Activated CD8-positive, alpha-beta T cell treated with anti-CD3 and anti-CD28 coated beads, Interleukin-2, amount 10 ng/mL, durations not matched to agents 7 days and 5 days (primary cell): ENCODE measurements at regions not wholly inside any gene's neighbourhood (a gene's known extent, or its start where the extent isn't known, plus 50 kb on each side); places are given as distances from the start of the nearest gene placed in this dataset.

Experiments
- ATAC-seq: fragments of 150-1000 bp; cut with Tn5 transposase; one replicate; pipeline ENCODE4 v1.10.0; 2021; ENCODE audit warnings: moderate library complexity
- CTCF ChIA-PET: fragments of 350-600 bp; sonication (Branson Sonifier 250); formaldehyde crosslinking; loops from one replicate; lab custom pipeline; 2021; ENCODE audit warnings: antibody characterized with exemption; lab: Charles Lee
- POLR2A ChIA-PET: fragments of 350-600 bp; sonication (Branson Sonifier 250); formaldehyde crosslinking; loops from one replicate; lab custom pipeline; 2021; ENCODE audit warnings: antibody characterized with exemption; lab: Charles Lee
- DNase-seq: peaks from one replicate; pipeline ENCODE4 v3.0.0-alpha.2; 2020
- H3K27ac Mint-ChIP-seq: one replicate; pipeline ENCODE4 v1.8.0; 2021; ENCODE audit warnings: mild to moderate bottlenecking, mixed read lengths
- H3K27me3 Mint-ChIP-seq: one replicate; pipeline ENCODE4 v1.8.0; 2021; ENCODE audit warnings: low read depth, mixed read lengths
- H3K36me3 Mint-ChIP-seq: one replicate; pipeline ENCODE4 v1.8.0; 2021; ENCODE audit warnings: low read depth, mixed read lengths
- H3K4me1 Mint-ChIP-seq: one replicate; pipeline ENCODE4 v1.8.0; 2021; ENCODE audit warnings: low read depth, mixed read lengths
- H3K4me3 Mint-ChIP-seq: one replicate; pipeline ENCODE4 v1.8.0; 2021; ENCODE audit warnings: mild to moderate bottlenecking, mixed read lengths
- H3K9me3 Mint-ChIP-seq: one replicate; pipeline ENCODE4 v1.8.0; 2022; ENCODE audit warnings: mixed read lengths; ENCODE audit not compliant: insufficient read depth

DNA sequence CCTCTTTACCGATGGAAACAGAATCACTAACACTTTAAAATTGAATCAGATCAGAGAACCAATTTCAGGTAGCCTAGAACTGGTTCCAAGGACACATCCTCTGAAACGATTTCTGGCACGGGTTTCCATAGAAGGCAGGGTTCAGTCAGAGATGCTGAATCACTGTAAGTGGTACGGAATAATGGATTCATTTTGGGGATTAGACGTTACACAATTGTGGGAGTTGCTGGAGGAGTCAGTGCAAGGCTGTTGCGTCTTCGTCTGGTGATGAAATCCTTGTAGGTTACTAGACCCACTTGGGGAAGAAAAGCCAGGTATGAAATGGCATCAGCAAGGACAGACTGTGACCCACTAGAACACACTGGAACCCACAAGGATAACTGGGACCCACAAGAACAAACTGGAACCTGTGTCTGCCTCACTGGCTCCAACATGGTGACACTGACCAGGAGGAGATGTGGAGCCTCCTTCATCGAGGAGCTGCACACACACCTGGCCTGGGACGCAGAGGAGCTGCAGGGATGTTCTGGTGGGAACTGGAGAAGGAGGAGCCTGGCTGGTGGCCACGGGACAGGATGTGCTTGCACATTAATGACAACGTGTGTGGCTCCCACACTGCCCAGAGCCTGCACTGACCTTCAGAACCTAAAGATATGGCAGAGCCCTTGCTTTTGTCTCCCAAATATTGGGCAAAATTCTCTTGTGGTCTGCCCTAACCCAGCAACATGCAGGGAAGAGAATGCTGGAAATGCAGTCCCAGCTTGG lies 105.1 kb downstream of the TRAPPC11 start:
- no peaks in the 10 kb centered on the region for H3K36me3 Mint-ChIP-seq
- H3K27ac Mint-ChIP-seq, result no peak overlapping the region
- POLR2A ChIA-PET, result no interaction called here
- CTCF ChIA-PET, result no interaction called here
- ATAC-seq (no peak), DNase-seq (no peak)
- peaks cover 12% of the 10 kb centered on the region for H3K27me3 Mint-ChIP-seq
- H3K4me3 Mint-ChIP-seq, result no peak overlapping the region
- H3K4me1 Mint-ChIP-seq, result no peaks in the 10 kb centered on the region
- no peaks in the 10 kb centered on the region for H3K9me3 Mint-ChIP-seq

- Mint-ChIP-seq H3K9me3 (no peaks in the 10 kb centered on the region), H3K36me3 (no peaks in the 10 kb centered on the region), H3K27me3 (peaks cover 12% of the 10 kb centered on the region), H3K4me1 (no peaks in the 10 kb centered on the region), H3K27ac (no peak overlapping the region), H3K4me3 (no peak overlapping the region)
- DNase-seq, result no peak
- no peak for ATAC-seq
- CTCF ChIA-PET, result no interaction called here
- POLR2A ChIA-PET, result no interaction called here
These were observed 106.3 kb downstream of the TRAPPC11 start for GRCh38 chr4:183765251-183765911.

DNA sequence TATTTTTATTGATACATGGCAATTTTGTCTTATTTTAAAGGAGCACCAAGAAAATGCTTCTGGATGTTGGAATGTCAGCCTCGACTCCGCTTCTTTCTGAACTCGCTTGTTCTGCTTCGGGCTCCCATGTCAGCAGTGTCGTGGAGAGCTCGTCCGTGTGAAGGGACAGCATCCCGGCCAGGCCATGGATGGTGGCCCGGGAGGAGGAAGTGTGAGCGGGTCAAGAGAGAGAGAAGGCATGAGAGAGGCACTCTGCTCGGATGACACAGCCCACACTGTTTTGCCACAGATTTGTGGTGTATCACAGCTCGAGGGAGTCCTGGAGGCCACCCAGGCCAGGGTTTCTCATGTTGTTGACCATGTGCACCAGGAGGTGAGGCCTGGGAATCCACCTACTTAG lies 107.0 kb downstream of the TRAPPC11 start:
- CTCF ChIA-PET, result no interaction called here
- Mint-ChIP-seq H3K9me3 (no peaks in the 10 kb centered on the region), H3K27ac (no peak overlapping the region), H3K4me1 (no peaks in the 10 kb centered on the region), H3K4me3 (no peak overlapping the region), H3K27me3 (peaks cover 12% of the 10 kb centered on the region), H3K36me3 (no peaks in the 10 kb centered on the region)
- POLR2A ChIA-PET, result no interaction called here
- no peak for DNase-seq
- no peak for ATAC-seq

DNA sequence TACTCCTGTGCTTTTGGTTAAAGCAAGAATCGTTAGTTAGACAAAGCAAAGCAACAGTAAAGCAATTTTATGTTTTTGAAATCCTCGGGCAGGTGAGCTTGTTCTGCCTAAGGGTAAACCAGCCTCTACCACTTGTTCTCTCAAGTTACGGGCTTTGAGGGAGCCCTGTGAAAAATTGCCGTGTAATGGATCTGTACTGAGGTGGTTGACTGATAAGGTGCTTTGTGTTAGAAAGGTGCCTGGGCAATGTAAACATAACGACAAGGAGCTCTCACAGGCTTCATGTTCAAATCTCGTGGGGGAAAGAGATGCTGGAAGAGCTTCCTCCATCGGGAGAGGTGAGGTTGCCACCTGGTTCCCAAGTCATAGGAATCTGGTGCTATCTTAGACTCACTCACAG lies 111.8 kb downstream of the TRAPPC11 start:
- no peaks in the 10 kb centered on the region for H3K4me1 Mint-ChIP-seq
- H3K4me3 Mint-ChIP-seq, result no peak overlapping the region
- H3K27me3 Mint-ChIP-seq, result no peaks in the 10 kb centered on the region
- DNase-seq (no peak), ATAC-seq (no peak)
- H3K27ac Mint-ChIP-seq, result no peak overlapping the region
- no peaks in the 10 kb centered on the region for H3K9me3 Mint-ChIP-seq
- ChIA-PET POLR2A (interaction anchor here (0.5 kb wide), 1 partner anchor 24 kb away, joined by 3 read pairs; no protein-coding TSS in a partner anchor), CTCF (interaction anchor here (1.1 kb wide), 1 partner anchor 23 kb away, joined by 4 read pairs; no protein-coding TSS in a partner anchor)
- H3K36me3 Mint-ChIP-seq, result no peaks in the 10 kb centered on the region

- Mint-ChIP-seq H3K36me3 (no peaks in the 10 kb centered on the region), H3K27ac (no peak overlapping the region), H3K9me3 (no peaks in the 10 kb centered on the region), H3K4me1 (no peaks in the 10 kb centered on the region), H3K27me3 (peaks cover 3% of the 10 kb centered on the region), H3K4me3 (no peak overlapping the region)
- ChIA-PET CTCF (no interaction called here), POLR2A (no interaction called here)
- no peak for DNase-seq
- ATAC-seq, result no peak
These were observed 113.3 kb downstream of the TRAPPC11 start for GRCh38 chr4:183772361-183772760.

DNA sequence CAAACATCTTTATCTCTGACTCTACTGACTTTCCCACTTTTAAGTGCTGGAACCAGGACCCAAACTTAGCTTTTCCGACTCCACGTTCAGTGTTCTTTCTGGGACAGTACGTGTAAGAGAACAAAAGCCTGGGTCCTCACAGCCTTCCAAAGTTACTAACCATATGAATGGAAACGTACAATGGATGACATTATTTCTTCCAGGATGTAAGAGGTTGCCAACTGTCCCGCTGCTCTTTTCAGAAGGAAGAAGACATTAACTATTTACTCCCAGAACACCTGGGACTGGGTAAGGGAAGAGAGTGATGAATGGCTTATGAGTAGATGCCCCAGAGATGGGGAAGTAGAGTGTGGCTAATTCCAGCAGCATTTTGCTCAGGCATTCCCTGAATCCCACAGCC lies 114.7 kb downstream of the TRAPPC11 start:
- H3K4me3 Mint-ChIP-seq, result no peak overlapping the region
- DNase-seq (no peak), ATAC-seq (no peak)
- ChIA-PET CTCF (no interaction called here), POLR2A (no interaction called here)
- no peaks in the 10 kb centered on the region for H3K9me3 Mint-ChIP-seq
- no peaks in the 10 kb centered on the region for H3K36me3 Mint-ChIP-seq
- H3K27ac Mint-ChIP-seq, result no peak overlapping the region
- H3K27me3 Mint-ChIP-seq, result peaks cover 3% of the 10 kb centered on the region
- no peaks in the 10 kb centered on the region for H3K4me1 Mint-ChIP-seq

GRCh38 chr4:183783306-183783705 lies 121.8 kb upstream of the STOX2 start:
- ChIA-PET CTCF (no interaction called here), POLR2A (no interaction called here)
- Mint-ChIP-seq H3K9me3 (no peaks in the 10 kb centered on the region), H3K36me3 (no peaks in the 10 kb centered on the region), H3K27ac (no peak overlapping the region), H3K4me3 (no peak overlapping the region), H3K4me1 (no peaks in the 10 kb centered on the region), H3K27me3 (peaks cover 18% of the 10 kb centered on the region)
- ATAC-seq (no peak), DNase-seq (no peak)

GRCh38 chr4:183783991-183784553 lies 121.0 kb upstream of the STOX2 start:
- H3K9me3 Mint-ChIP-seq, result no peaks in the 10 kb centered on the region
- POLR2A ChIA-PET, result no interaction called here
- no peaks in the 10 kb centered on the region for H3K36me3 Mint-ChIP-seq
- CTCF ChIA-PET, result no interaction called here
- no peak for DNase-seq
- no peaks in the 10 kb centered on the region for H3K4me1 Mint-ChIP-seq
- no peak for ATAC-seq
- H3K27ac Mint-ChIP-seq, result no peak overlapping the region
- H3K27me3 Mint-ChIP-seq, result peaks cover 21% of the 10 kb centered on the region
- no peak overlapping the region for H3K4me3 Mint-ChIP-seq

DNA sequence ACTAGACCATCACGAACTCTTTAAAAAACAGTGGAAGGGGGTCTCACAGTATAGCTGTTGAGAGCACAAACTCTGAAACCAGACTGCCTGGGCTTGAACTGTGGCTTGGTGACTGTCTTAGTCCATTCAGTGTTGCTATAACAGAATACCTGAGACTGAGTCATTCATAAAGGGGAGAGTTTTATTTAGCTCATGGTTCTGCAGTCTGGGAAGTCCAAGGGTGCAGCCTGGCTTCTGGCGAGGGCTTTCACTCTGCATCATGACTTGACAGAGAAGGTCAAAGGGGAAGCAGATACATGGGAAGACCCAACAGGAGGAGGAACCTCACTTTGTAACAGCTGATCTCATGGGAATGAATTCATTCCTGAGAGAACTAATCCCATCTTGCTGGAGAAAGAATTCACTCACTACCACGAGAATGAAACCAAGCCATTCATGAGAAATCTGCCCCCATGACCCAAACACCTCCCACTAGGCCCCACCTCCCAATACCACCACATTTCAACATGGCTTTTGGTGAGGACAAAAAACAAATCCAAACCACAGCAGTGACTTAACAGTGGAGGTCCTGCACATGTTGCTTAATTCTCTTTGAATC lies 116.7 kb upstream of the STOX2 start:
- H3K27ac Mint-ChIP-seq, result no peak overlapping the region
- no peaks in the 10 kb centered on the region for H3K4me1 Mint-ChIP-seq
- POLR2A ChIA-PET, result no interaction called here
- DNase-seq (no peak), ATAC-seq (no peak)
- no peaks in the 10 kb centered on the region for H3K36me3 Mint-ChIP-seq
- CTCF ChIA-PET, result no interaction called here
- peaks cover 20% of the 10 kb centered on the region for H3K27me3 Mint-ChIP-seq
- H3K4me3 Mint-ChIP-seq, result no peak overlapping the region
- peaks cover 4% of the 10 kb centered on the region for H3K9me3 Mint-ChIP-seq

DNA sequence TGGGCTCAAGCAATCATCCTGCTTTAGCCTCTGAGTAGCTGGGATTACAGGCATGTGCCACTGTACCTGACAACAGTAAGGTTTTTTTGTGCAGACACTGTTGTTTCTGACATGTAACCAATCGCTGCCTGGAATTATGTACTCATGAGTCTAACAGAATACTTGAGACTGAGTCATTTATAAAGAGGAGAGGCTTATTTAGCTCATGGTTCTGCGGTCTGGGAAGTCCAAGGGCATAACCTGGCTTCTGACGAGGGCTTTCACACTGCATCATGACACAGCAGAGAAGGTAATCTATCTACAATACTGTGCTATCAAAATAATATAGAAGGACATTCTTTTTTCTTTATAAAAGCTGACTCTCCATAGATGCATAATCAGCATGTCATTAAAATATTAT lies 115.5 kb upstream of the STOX2 start:
- ATAC-seq, result no peak

GRCh38 chr4:183790661-183791060 lies 114.4 kb upstream of the STOX2 start:
- no peak for ATAC-seq
- Mint-ChIP-seq H3K27me3 (peaks cover 34% of the 10 kb centered on the region), H3K27ac (no peak overlapping the region), H3K4me1 (no peaks in the 10 kb centered on the region), H3K36me3 (no peaks in the 10 kb centered on the region), H3K9me3 (peaks cover 7% of the 10 kb centered on the region), H3K4me3 (no peak overlapping the region)
- no peak for DNase-seq
- POLR2A ChIA-PET, result no interaction called here
- CTCF ChIA-PET, result no interaction called here

More for the DNA sequence above, 115.5 kb upstream of the STOX2 start:
- no peak for DNase-seq
- CTCF ChIA-PET, result no interaction called here
- no peak overlapping the region for H3K4me3 Mint-ChIP-seq
- H3K27me3 Mint-ChIP-seq, result peaks cover 28% of the 10 kb centered on the region
- no peak overlapping the region for H3K27ac Mint-ChIP-seq
- H3K9me3 Mint-ChIP-seq, result peaks cover 7% of the 10 kb centered on the region
- H3K4me1 Mint-ChIP-seq, result no peaks in the 10 kb centered on the region
- POLR2A ChIA-PET, result no interaction called here
- no peaks in the 10 kb centered on the region for H3K36me3 Mint-ChIP-seq

- Mint-ChIP-seq H3K27me3 (peaks cover 67% of the 10 kb centered on the region), H3K36me3 (peaks cover 5% of the 10 kb centered on the region), H3K4me1 (peaks cover 12% of the 10 kb centered on the region), H3K4me3 (peak overlapping the region; percentile 38), H3K27ac (no peak overlapping the region), H3K9me3 (peaks cover 7% of the 10 kb centered on the region)
- ATAC-seq (no peak), DNase-seq (no peak)
- POLR2A ChIA-PET, result no interaction called here
- CTCF ChIA-PET, result no interaction called here
These were observed 108.1 kb upstream of the STOX2 start for GRCh38 chr4:183797011-183797444.
